ENCODE measurements at regions not wholly inside any gene's neighbourhood (a gene's known extent, or its start where the extent isn't known, plus 50 kb on each side); places are given as distances from the start of the nearest gene placed in this dataset.

- Histone ChIP-seq H3K27ac (ENCODE audit: low read depth in 1 of 2, low read length in 2 of 2) (no peak overlapping the region), H3K4me1 (ENCODE audit: control insufficient read depth in 1 of 2, insufficient read depth in 2 of 2, low read length in 2 of 2) (peaks cover 12 to 15% of the 10 kb centered on the region in 2 donors), H3K79me2 (ENCODE audit: insufficient read depth, low read length) (no peaks in the 10 kb centered on the region), H4K20me1 (ENCODE audit: insufficient read depth, low read length) (no peaks in the 10 kb centered on the region), H3K4me3 (replicated peaks in 1 of 3; ENCODE audit: low read depth in 2 of 3, low read length in 3 of 3) (no peak overlapping the region), H3K9ac (ENCODE audit: insufficient read depth, low read length, poor library complexity, severe bottlenecking) (no peak overlapping the region), H3K9me3 (replicated peaks in 1 of 2; ENCODE audit: control insufficient read depth in 1 of 2, insufficient read depth in 1 of 2, low read length in 2 of 2) (no peaks in the 10 kb centered on the region), H3K4me2 (replicated peaks; ENCODE audit: extremely low read depth, low read length, poor library complexity, severe bottlenecking) (no peak overlapping the region), H3K27me3 (ENCODE audit: control insufficient read depth in 2 of 2, insufficient read depth in 2 of 2, low read length in 2 of 2) (no peaks in the 10 kb centered on the region), H3K36me3 (replicated peaks in 1 of 2; ENCODE audit: control insufficient read depth in 1 of 2, insufficient read depth in 2 of 2, low read length in 2 of 2) (no peaks in the 10 kb centered on the region), H2AFZ (ENCODE audit: insufficient read depth, low read depth, low read length, poor library complexity, severe bottlenecking) (no peak overlapping the region)
- Mint-ChIP-seq H3K27ac (peak overlapping the region in 1 of 7 donors; percentile 39), H3K27me3 (ENCODE audit: low read depth in 3 of 3) (peaks cover 2 to 6% (median 3%) of the 10 kb centered on the region in 3 donors), H3K4me3 (no peak overlapping the region), H3K4me1 (peaks cover 10% of the 10 kb centered on the region), H3K36me3 (no peaks in the 10 kb centered on the region), H3K9me3 (peaks cover 0 to 6% (median 0%) of the 10 kb centered on the region in 7 donors)
- WGBS (ENCODE audit: insufficient coverage), result no CpG with 5 or more reads among the region's 2 CpGs
- DNase-seq, result no peak
- TF ChIP-seq, protein P1, sequence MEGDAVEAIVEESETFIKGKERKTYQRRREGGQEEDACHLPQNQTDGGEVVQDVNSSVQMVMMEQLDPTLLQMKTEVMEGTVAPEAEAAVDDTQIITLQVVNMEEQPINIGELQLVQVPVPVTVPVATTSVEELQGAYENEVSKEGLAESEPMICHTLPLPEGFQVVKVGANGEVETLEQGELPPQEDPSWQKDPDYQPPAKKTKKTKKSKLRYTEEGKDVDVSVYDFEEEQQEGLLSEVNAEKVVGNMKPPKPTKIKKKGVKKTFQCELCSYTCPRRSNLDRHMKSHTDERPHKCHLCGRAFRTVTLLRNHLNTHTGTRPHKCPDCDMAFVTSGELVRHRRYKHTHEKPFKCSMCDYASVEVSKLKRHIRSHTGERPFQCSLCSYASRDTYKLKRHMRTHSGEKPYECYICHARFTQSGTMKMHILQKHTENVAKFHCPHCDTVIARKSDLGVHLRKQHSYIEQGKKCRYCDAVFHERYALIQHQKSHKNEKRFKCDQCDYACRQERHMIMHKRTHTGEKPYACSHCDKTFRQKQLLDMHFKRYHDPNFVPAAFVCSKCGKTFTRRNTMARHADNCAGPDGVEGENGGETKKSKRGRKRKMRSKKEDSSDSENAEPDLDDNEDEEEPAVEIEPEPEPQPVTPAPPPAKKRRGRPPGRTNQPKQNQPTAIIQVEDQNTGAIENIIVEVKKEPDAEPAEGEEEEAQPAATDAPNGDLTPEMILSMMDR (IDR thresholded peaks at IDR 0.05), result no peak
- intact Hi-C loops (cut with micrococcal nuclease), result no loop called here
Measured at GRCh38 chr12:4160314-4161040, 113.1 kb upstream of the CCND2 start.

DNA sequence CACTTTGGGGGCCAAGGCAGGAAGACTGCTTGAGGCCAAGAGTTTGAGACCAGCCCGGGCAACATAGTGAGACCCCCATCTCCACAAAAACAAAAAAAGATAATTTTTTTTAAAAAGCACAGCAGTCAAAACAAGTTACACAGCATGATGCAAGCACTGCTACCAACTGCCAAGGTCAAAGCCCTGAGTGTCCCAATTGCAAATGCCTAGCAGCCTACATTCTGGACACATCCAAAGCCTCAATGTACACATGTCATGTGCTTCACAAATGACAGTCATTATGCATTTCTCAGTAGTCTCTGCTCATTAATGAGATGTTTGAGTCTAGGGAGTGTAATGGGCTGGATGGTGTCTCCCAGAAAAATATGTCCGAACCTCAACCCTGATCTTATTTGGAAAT lies 113.7 kb upstream of the CCND2 start:
- peaks cover 5% of the 10 kb centered on the region for H3K4me1 Mint-ChIP-seq
- TF ChIP-seq, protein P1 (IDR thresholded peaks at IDR 0.05), result no peak
- peaks cover 0 to 4% (median 3%) of the 10 kb centered on the region in 3 donors for H3K27me3 Mint-ChIP-seq (ENCODE audit: low read depth in 3 of 3)
- no peak overlapping the region for H3K4me3 ChIP-seq (replicated peaks in 1 of 3; ENCODE audit: low read depth in 2 of 3, low read length in 3 of 3)
- H3K4me3 Mint-ChIP-seq, result no peak overlapping the region
- no peak overlapping the region for H3K4me2 ChIP-seq (replicated peaks; ENCODE audit: extremely low read depth, low read length, poor library complexity, severe bottlenecking)
- DNase-seq, result no peak
- WGBS (ENCODE audit: insufficient coverage), result 100% methylated on average over 1 of the region's 2 CpGs
- no peaks in the 10 kb centered on the region for H3K36me3 Mint-ChIP-seq
- no peaks in the 10 kb centered on the region for H3K36me3 ChIP-seq (replicated peaks in 1 of 2; ENCODE audit: control insufficient read depth in 1 of 2, insufficient read depth in 2 of 2, low read length in 2 of 2)
- peak overlapping the region in 1 of 7 donors; percentile 39 for H3K27ac Mint-ChIP-seq
- H3K4me1 ChIP-seq (ENCODE audit: control insufficient read depth in 1 of 2, insufficient read depth in 2 of 2, low read length in 2 of 2), result peaks cover 6 to 9% of the 10 kb centered on the region in 2 donors
- H4K20me1 ChIP-seq (ENCODE audit: insufficient read depth, low read length), result no peaks in the 10 kb centered on the region
- no peaks in the 10 kb centered on the region for H3K79me2 ChIP-seq (ENCODE audit: insufficient read depth, low read length)
- H3K9me3 Mint-ChIP-seq, result peaks cover 0 to 6% (median 0%) of the 10 kb centered on the region in 7 donors
- H3K27me3 ChIP-seq (ENCODE audit: control insufficient read depth in 2 of 2, insufficient read depth in 2 of 2, low read length in 2 of 2), result no peaks in the 10 kb centered on the region
- no peak overlapping the region for H3K9ac ChIP-seq (ENCODE audit: insufficient read depth, low read length, poor library complexity, severe bottlenecking)
- H3K9me3 ChIP-seq (replicated peaks in 1 of 2; ENCODE audit: control insufficient read depth in 1 of 2, insufficient read depth in 1 of 2, low read length in 2 of 2), result no peaks in the 10 kb centered on the region
- no peak overlapping the region for H3K27ac ChIP-seq (ENCODE audit: low read depth in 1 of 2, low read length in 2 of 2)
- no peak overlapping the region for H2AFZ ChIP-seq (ENCODE audit: insufficient read depth, low read depth, low read length, poor library complexity, severe bottlenecking)
- intact Hi-C loops (cut with micrococcal nuclease), result loop anchor here in 1 of 2 donors (5.0 to 10.0 kb wide), 2 partner anchors 48 to 55 kb away; no protein-coding TSS in a partner anchor
